ENCODE measurements at regions not wholly inside any gene's neighbourhood (a gene's known extent, or its start where the extent isn't known, plus 50 kb on each side); places are given as distances from the start of the nearest gene placed in this dataset.

GRCh38 chr10:113982296-113982695 is 61.4 kb upstream of the ADRB1 start:
- no peak overlapping the region for H3K27ac ChIP-seq

GRCh38 chr10:113982769-113983168 is 60.9 kb upstream of the ADRB1 start:
- no peak overlapping the region for H3K27ac ChIP-seq
- TF ChIP-seq ZFX (IDR thresholded peaks at IDR 0.05): no peak

More at GRCh38 chr10:113982296-113982695, 61.4 kb upstream of the ADRB1 start:
- TF ChIP-seq ZFX (IDR thresholded peaks at IDR 0.05) (no peak), CTCF (conservative IDR thresholded peaks at IDR 0.05) (no peak)

GRCh38 chr10:113983552-113983951 is 60.1 kb upstream of the ADRB1 start:
- no peak overlapping the region for H3K27ac ChIP-seq
- TF ChIP-seq CTCF (conservative IDR thresholded peaks at IDR 0.05): no peak
- no peak for TF ChIP-seq ZFX (IDR thresholded peaks at IDR 0.05)

GRCh38 chr10:113985297-113985844 is 58.3 kb upstream of the ADRB1 start:
- TF ChIP-seq CTCF (conservative IDR thresholded peaks at IDR 0.05) (no peak), ZFX (IDR thresholded peaks at IDR 0.05) (no peak)
- no peak overlapping the region for H3K27ac ChIP-seq

GRCh38 chr10:113986316-113986715 is 57.4 kb upstream of the ADRB1 start:
- TF ChIP-seq ZFX (IDR thresholded peaks at IDR 0.05) (no peak), CTCF (conservative IDR thresholded peaks at IDR 0.05) (no peak)

GRCh38 chr10:113987156-113987555 is 56.5 kb upstream of the ADRB1 start:
- TF ChIP-seq ZFX (IDR thresholded peaks at IDR 0.05) (no peak), CTCF (conservative IDR thresholded peaks at IDR 0.05) (no peak)
- H3K27ac ChIP-seq: no peak overlapping the region

More at GRCh38 chr10:113986316-113986715, 57.4 kb upstream of the ADRB1 start:
- no peak overlapping the region for H3K27ac ChIP-seq

GRCh38 chr10:113987805-113988204 is 55.9 kb upstream of the ADRB1 start:
- TF ChIP-seq CTCF (conservative IDR thresholded peaks at IDR 0.05) (no peak), ZFX (IDR thresholded peaks at IDR 0.05) (no peak)
- no peak overlapping the region for H3K27ac ChIP-seq

- TF ChIP-seq CTCF (conservative IDR thresholded peaks at IDR 0.05) (no peak), ZFX (IDR thresholded peaks at IDR 0.05) (no peak)
- no peak overlapping the region for H3K27ac ChIP-seq
These were observed 55.1 kb upstream of the ADRB1 start for GRCh38 chr10:113988535-113988934.

Data from C4-2B (cell line).